ENCODE measurements at regions not wholly inside any gene's neighbourhood (a gene's known extent, or its start where the extent isn't known, plus 50 kb on each side); places are given as distances from the start of the nearest gene placed in this dataset.

DNA sequence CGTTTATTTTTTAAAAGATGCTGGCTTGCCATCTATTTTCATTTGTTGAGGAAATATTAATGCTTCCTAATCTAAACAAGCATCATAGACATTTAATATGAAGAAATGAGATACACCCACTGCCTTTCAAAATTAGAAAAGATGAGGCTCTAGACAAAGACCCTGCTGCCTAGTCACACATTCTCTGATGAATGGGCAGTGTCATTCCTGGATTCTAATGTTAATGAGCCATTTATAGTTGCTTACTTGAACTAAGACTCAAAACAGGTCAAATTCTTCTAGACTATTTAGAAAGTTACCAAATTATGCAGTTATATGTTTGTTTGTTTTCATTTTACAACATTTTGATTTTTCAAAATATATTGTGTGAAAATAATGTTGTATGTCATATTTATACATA is 237.6 kb downstream of the CDH7 start:
- Histone ChIP-seq H4K5ac (ENCODE audit: insufficient read length, low read depth, low read length) (no peak overlapping the region), H2AFZ (ENCODE audit: low read length) (no peak overlapping the region), H2BK120ac (replicated peaks; ENCODE audit: low read depth, low read length) (no peak overlapping the region), H3K4me1 (replicated peaks in 1 of 4; ENCODE audit: control insufficient read depth in 3 of 4, insufficient read depth in 4 of 4, low read length in 3 of 4) (peaks cover 0 to 4% (median under 1%) of the 10 kb centered on the region in 4 experiments; a peak in 2 of 7 replicates), H3K27ac (ENCODE audit: low read depth, low read length) (no peak overlapping the region), H2AK5ac (ENCODE audit: low read depth, low read length) (no peak overlapping the region), H3K4ac (replicated peaks; ENCODE audit: insufficient read length, low read depth, low read length) (no peak overlapping the region), H3K36me3 (ENCODE audit: control insufficient read depth in 2 of 4, insufficient read depth in 4 of 4, low read length in 3 of 4) (no peaks in the 10 kb centered on the region), H3K79me2 (ENCODE audit: control insufficient read depth in 1 of 2, insufficient read depth in 2 of 2, low read length in 2 of 2) (no peaks in the 10 kb centered on the region), H3K14ac (ENCODE audit: insufficient read length) (no peak overlapping the region), H2BK12ac (ENCODE audit: low read depth, low read length) (no peak overlapping the region), H2BK5ac (ENCODE audit: low read depth, low read length) (no peak overlapping the region), H3K79me1 (ENCODE audit: low read depth, low read length) (no peaks in the 10 kb centered on the region), H3K18ac (ENCODE audit: extremely low read depth, low read length) (no peak overlapping the region), H2BK15ac (ENCODE audit: low read length) (no peak overlapping the region), H3K23me2 (ENCODE audit: low read depth, low read length) (no peaks in the 10 kb centered on the region), H3K4me2 (ENCODE audit: insufficient read depth in 1 of 2, low read depth in 2 of 2, low read length in 2 of 2) (no peak overlapping the region), H4K91ac (replicated peaks; ENCODE audit: insufficient read length, low read length) (no peak overlapping the region), H3K27me3 (replicated peaks in 1 of 4; ENCODE audit: control insufficient read depth in 3 of 4, extremely low read depth in 1 of 4, insufficient read depth in 3 of 4, low read length in 3 of 4) (no peaks in the 10 kb centered on the region), H4K20me1 (replicated peaks in 1 of 2; ENCODE audit: control insufficient read depth in 1 of 2, insufficient read depth in 2 of 2, low read length in 2 of 2) (no peaks in the 10 kb centered on the region), H2BK20ac (ENCODE audit: low read length) (no peak overlapping the region), H3K23ac (ENCODE audit: insufficient read length) (no peak overlapping the region), H3K4me3 (ENCODE audit: extremely low read depth in 1 of 4, insufficient read depth in 2 of 4, low read depth in 3 of 4, low read length in 4 of 4) (no peak overlapping the region), H3K56ac (replicated peaks; ENCODE audit: insufficient read length, low read depth, low read length) (no peak overlapping the region), H3K9me3 (ENCODE audit: insufficient read depth in 2 of 2, low read depth in 1 of 2, low read length in 1 of 2) (no peaks in the 10 kb centered on the region), H4K8ac (ENCODE audit: extremely low read depth, insufficient read depth, low read length) (no peak overlapping the region), H3K9ac (replicated peaks in 1 of 4; ENCODE audit: extremely low read depth in 1 of 4, low read depth in 3 of 4, low read length in 3 of 4) (no peak overlapping the region)
- POLR2A ChIA-PET (ENCODE audit: partially characterized antibody): no interaction called here
- DNase-seq (ENCODE audit: low read depth in 1 of 2, low spot score in 2 of 2): no peak
- CTCF ChIA-PET (ENCODE audit: partially characterized antibody): interaction anchor here (1.0 kb wide), 1 partner anchor 507 kb away, joined by 3 read pairs; no protein-coding TSS in a partner anchor
- 78% methylated on average over 1 of the region's 1 CpG; no CpG with 5 or more reads in 1 of the 2 experiments for WGBS, 2 experiments (ENCODE audit: extremely low coverage in 1 of 2, insufficient coverage in 1 of 2, insufficient read length in 1 of 2, insufficient replicate concordance in 2 of 2, low coverage in 1 of 2, low lambda C conversion rate in 2 of 2, missing lambda C conversion rate in 1 of 2)
- FAIRE-seq: no peak
- TF ChIP-seq CEBPB (IDR thresholded peaks at IDR 0.05; ENCODE audit: low read depth, low read length) (no peak), RNF2 (IDR thresholded peaks at IDR 0.05; ENCODE audit: borderline replicate concordance, low read depth, low read length, missing control alignments, poor library complexity, severe bottlenecking) (no peak), MAFK (IDR thresholded peaks at IDR 0.05; ENCODE audit: low read depth, low read length) (no peak), TAF7 (optimal IDR thresholded peaks at IDR 0.05; ENCODE audit: borderline replicate concordance, low read depth, low read length) (no peak), ASH2L (IDR thresholded peaks at IDR 0.05; ENCODE audit: low read length) (no peak), SIRT6 (IDR thresholded peaks at IDR 0.05; ENCODE audit: low read length) (no peak), BCL11A (IDR thresholded peaks at IDR 0.05; ENCODE audit: low read depth in 2 of 2, low read length in 2 of 2) (no peak), RBBP5 (IDR thresholded peaks at IDR 0.05; ENCODE audit: borderline replicate concordance, low read depth, low read length) (no peak), ZNF274 (IDR thresholded peaks at IDR 0.05; ENCODE audit: borderline replicate concordance, extremely low read depth, low read length) (no peak)
- TF ChIP-seq, protein P1, sequence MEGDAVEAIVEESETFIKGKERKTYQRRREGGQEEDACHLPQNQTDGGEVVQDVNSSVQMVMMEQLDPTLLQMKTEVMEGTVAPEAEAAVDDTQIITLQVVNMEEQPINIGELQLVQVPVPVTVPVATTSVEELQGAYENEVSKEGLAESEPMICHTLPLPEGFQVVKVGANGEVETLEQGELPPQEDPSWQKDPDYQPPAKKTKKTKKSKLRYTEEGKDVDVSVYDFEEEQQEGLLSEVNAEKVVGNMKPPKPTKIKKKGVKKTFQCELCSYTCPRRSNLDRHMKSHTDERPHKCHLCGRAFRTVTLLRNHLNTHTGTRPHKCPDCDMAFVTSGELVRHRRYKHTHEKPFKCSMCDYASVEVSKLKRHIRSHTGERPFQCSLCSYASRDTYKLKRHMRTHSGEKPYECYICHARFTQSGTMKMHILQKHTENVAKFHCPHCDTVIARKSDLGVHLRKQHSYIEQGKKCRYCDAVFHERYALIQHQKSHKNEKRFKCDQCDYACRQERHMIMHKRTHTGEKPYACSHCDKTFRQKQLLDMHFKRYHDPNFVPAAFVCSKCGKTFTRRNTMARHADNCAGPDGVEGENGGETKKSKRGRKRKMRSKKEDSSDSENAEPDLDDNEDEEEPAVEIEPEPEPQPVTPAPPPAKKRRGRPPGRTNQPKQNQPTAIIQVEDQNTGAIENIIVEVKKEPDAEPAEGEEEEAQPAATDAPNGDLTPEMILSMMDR (IDR thresholded peaks at IDR 0.05; ENCODE audit: control extremely low read depth in 1 of 3, insufficient read depth in 1 of 3, low read depth in 1 of 3, low read length in 3 of 3): no peak
- TF ChIP-seq, protein P2, sequence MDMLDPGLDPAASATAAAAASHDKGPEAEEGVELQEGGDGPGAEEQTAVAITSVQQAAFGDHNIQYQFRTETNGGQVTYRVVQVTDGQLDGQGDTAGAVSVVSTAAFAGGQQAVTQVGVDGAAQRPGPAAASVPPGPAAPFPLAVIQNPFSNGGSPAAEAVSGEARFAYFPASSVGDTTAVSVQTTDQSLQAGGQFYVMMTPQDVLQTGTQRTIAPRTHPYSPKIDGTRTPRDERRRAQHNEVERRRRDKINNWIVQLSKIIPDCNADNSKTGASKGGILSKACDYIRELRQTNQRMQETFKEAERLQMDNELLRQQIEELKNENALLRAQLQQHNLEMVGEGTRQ (IDR thresholded peaks at IDR 0.05; ENCODE audit: low read length): no peak
